HG03521 (cell line): ENCODE measurements at regions not wholly inside any gene's neighbourhood (a gene's known extent, or its start where the extent isn't known, plus 50 kb on each side); places are given as distances from the start of the nearest gene placed in this dataset.
A peak's percentile ranks its signal among the peaks of the same experiment; 100 is the strongest.

ENCODE experiments used
- ATAC-seq: cut with Tn5 transposase; IDR thresholded peaks from one replicate; pipeline ENCODE4 v1.9.1; 2021; ENCODE audit warnings: mild to moderate bottlenecking, moderate library complexity; ENCODE audit not compliant: unreplicated experiment

GRCh38 chr6:168888786-168889345 lies 364.8 kb downstream of the THBS2 start:
- ATAC-seq: no peak

GRCh38 chr6:168888102-168888501 lies 365.5 kb downstream of the THBS2 start:
- no peak for ATAC-seq

DNA sequence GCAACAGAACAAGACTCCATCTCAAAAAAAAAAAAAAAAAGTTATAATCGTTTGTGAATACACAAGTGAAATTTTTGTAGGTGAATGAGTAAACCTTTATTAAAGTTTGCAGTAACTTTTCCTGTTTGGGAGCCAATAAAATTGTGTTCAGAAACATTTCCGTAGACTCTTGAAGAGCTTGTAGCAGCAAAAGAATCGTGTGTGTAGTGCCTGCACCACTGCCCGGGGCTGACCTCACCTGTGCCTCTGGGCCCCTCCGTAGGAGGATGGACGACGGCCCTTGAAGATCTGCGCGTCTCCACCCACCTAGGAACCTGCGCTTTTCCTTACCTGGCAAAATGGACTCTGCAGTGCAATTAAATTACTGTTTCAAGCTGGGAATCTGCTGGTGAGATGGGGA lies 366.0 kb downstream of the THBS2 start:
- ATAC-seq: no peak

DNA sequence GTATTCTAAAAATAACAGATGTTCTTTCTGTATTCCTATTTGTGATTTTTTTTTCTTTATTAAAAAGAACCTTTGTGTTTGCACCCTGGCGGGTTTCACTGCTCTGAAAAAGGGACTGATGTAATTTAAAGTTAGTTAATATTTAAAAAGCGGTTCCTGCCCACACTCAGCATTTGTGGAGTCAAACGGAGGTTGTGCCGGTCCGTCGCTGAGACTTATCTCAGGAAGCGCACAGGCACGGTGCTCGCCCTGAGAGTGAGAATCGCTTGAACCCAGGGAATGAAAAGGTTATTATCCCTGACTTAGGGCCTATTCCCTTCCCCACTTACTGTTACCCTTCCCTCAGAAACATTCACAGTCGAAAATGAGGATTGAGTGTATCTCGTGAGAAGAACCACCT lies 366.7 kb downstream of the THBS2 start:
- no peak for ATAC-seq

DNA sequence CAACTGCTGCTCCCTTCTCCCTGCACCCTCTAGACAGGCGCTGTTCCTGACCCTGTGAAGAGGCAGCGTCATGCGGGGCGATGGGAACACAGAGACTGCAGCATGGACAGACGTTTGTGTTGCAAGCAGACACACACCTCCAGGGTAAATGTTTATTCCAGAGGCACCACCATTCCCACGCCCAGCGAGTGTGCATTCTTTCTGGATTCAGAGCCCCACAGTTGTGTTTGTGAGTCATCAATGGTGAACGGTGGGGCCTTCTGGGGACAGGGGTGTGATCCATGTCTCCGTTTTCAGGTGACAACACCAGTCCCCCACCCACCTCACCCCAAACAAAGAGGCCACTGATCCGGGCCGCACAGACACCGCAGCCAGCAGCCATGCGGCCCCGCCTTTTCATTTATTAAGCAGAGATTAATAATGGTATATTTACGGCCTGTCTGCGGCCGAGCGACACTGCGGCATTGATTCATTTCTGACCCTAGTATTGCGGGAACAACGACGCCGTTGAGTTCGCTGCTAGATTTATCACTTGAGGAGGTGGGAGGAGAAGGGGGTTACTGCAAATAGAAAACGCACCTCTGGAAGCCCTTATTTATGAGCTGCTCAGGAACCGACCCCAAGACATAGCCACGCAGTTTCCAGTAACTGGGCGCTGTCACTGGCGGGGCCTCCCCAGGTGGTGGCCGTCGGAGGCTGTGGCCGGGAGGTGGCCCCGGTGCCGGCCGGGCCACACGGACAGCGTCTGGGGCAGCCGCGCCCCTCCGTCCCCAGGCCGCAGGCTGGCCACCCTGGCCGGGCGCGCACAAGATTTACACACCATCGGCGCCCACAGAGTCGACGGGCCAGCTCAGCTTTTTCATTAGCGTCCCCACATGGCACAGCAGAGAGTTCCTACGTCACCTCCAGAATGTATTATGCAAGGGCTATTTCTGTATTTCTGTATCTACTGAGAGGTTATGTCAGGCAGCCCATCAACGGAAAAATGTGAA lies 367.6 kb downstream of the THBS2 start:
- no peak for ATAC-seq

DNA sequence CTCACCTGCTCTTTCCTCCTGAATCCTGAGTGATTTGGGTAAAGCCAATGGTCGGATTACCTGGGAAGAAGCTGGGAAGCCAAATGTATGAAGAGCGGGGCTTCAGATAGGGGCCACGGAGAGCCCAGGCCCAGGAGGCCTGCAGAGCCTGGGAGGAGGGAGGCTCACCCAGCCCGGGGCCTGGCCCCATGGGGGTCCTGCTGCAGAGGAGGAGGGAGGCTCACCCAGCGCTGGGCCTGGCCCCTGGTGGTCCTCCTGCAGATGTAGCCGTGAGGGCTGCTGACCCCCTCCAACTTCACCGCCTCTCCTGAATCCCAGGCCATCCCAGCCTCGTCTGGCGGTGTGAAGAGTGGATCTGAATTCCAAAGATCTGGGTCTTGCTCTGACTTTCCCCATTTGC lies 368.4 kb downstream of the THBS2 start:
- no peak for ATAC-seq

DNA sequence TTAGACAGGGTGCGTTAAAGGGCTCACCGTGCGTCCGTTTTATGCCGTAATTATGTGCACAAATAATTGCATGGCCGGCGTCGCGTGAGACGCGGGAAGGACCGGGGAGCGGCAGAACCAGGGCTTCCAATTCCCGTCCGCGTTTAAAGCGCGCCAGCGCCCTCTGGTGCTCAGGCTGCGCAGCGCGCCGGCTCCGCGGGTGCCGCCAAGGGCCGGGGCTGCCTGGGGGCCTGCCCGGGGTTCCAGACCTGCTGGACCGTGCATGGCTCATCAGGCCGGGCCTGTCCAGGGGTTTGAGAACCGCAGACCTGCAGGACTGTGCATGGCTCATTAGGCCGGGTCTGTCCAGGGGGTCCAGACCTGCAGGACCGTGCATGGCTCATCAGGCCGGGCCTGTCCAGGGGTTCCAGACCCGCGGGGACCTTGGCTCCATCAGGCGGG lies 369.0 kb downstream of the THBS2 start:
- ATAC-seq: peak; percentile 75

DNA sequence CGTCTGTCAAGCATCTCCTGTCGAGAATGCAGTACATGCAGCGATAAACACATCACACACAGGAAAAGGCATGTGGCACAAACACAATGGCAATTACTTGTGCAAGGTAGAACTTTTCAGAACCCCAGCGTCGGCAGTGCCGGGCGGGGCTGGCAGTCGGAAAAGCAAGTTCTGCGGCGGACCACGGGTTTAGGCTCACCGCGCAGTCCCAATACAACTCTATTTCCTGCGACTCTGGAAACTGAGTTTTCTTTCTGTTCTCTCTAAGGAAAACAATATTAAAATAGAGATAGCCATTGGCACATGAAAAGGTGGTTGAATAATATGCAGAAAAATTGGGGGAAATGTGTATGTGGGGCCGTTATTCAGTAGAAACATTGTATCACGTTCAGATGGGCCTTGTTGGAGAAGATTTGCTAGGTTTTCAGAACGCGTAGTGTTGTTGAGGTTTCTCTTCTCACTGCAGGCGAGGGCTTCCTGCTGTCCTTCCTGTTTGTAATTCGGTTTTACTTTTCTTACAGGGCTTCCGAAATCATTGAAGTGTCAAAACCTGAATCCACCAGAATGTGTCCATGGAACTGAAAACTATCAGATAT lies 369.5 kb downstream of the THBS2 start:
- no peak for ATAC-seq

GRCh38 chr6:168883410-168884049 lies 370.1 kb downstream of the THBS2 start:
- ATAC-seq: no peak

DNA sequence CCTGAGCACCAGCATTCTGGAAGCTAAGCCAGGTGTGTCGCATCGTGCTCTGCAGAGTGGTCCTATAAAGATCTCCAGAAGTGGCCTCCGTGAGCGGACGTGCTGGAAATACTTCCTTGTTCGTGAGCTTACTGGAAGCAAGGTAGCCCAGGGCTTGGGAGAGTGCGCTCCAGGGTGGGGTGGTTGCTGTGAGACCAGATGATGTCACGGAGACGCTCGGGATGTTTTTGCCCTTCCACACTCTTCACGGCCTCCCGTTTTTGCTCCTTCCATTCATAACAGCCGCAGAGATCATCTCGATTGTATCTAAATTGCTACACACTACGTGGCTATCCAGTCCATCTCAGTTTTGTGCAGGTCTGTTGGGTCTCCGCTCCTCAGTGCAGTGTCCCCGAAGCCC lies 373.4 kb downstream of the THBS2 start:
- ATAC-seq: no peak

GRCh38 chr6:168877821-168878282 lies 375.8 kb downstream of the THBS2 start:
- no peak for ATAC-seq

GRCh38 chr6:168876956-168877355 lies 376.7 kb downstream of the THBS2 start:
- no peak for ATAC-seq

DNA sequence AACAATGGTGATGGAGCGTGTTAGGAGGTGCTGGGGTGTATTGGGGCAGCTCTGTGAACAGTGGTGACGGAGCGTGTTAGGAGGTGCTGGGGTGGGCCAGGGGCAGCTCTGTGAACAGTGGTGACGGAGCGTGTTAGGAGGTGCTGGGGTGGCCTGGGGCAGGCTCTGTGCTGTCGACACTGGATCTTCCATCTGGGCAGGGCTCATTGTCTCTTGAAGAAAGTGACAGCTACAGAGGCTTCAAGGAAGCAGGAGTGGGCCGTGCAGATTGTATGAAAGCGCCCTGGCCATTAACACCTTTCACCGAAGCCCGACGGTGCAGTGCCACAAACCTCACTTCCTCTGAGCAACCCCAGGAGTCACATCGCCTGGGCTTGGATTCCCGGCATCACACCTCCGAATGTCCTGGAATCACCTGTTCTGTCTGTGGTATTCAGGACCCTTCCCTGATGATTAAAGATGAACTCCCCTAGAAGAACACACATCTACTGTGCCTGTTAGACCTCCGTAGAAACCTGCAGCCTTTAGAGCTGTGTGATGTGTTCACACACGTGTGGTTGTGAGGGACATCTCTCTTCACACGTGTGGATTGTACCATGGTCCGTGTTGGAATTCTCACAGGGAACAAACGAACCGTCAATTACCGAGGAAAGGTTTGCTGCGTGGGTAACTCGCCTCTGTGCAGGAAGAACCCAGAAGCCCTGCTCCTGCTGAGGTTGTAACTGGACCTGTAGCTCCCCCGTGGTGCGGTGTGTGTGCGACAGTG lies 377.7 kb downstream of the THBS2 start:
- no peak for ATAC-seq

DNA sequence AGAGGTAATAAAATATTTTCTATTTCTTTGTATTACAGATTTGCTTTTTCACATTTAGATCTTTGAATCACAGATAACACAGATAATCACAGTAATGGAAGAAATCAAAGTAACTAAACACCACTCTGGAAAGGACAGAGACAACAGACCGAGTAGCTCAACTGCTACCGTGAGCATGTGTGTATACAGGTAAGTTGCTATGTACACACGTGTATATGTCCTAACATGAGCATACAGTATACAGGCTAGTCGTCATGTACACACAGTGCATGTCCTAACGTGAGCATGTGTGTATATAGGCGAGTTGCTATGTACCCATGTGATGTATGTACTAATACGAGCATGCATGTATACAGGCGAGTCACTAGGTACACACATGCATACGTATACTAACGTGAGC lies 379.0 kb downstream of the THBS2 start:
- no peak for ATAC-seq

DNA sequence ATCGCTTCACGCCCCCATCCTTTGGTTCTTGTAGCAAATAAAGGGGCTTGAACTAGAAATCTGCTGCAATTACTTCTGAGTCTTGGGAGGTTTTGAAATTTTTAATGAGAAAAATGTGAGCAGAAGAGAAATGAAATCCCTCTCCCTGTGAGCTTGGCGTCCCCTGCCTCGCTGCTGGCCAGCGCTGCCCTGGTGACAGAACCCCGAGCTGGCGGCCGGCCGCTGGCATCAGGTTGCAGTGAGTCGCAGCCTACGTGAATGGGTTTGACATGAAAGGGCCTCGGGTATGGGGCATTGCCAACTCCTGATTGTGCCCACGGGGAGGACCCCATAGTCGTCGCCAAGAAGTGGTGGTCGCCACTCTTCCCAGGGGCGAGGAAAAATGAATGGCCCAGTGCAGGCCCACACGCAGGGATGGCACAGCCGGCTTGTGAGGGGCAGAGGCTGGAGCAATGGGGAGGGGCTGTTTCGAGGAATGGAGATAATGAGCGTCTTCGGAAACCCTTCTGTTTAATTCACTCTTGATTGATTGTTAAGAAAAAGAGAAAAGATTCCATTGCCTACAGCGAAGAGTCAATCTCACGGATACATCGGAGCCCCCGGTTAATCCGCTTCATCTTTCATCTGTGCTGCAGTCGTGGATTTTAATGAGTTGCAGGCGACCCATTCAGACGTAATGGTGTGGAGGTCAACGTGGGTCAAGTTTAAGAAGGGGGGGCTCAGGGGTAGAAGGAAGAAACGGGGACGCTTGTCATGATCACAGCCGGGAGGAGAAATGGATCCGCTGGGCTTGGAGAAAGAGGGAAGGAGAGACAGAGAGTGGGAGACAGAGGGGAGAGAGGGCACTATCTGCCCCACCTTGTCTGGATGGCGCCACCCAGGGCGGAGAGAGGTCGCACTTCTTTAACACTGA lies 380.1 kb downstream of the THBS2 start:
- ATAC-seq: no peak

DNA sequence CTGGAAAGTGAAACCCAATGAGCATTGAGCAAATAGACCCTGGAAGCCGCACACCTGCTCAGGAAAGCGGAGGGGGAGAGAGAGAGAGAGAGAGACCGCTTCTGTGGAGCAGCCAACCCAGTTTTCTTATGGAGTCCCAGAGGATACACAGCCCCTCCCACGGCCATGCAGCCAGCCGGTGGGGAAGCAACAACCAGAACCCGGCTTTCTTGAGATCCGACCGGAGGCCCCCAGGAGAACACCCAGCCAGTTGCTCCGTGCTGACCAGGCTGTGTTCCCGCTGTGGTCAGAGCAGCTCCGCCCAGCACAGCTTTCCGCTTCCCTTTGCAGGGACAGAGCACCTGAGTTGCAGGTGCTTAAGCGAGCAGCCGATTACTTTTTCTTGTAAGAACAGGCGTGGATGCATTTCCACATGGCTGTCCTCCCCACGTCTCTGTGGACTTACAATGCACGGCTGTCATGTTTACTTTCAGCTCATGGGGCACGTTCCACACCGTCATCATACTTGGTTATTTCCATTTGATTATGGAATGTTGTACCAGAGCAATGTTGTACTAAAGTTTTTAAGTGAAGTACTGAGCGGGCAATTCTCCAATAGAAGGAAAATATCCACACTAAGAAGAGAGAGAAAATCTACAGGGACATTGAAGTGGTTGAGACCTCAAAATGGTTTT lies 381.9 kb downstream of the THBS2 start:
- ATAC-seq: no peak

GRCh38 chr6:168870982-168871381 lies 382.7 kb downstream of the THBS2 start:
- no peak for ATAC-seq

DNA sequence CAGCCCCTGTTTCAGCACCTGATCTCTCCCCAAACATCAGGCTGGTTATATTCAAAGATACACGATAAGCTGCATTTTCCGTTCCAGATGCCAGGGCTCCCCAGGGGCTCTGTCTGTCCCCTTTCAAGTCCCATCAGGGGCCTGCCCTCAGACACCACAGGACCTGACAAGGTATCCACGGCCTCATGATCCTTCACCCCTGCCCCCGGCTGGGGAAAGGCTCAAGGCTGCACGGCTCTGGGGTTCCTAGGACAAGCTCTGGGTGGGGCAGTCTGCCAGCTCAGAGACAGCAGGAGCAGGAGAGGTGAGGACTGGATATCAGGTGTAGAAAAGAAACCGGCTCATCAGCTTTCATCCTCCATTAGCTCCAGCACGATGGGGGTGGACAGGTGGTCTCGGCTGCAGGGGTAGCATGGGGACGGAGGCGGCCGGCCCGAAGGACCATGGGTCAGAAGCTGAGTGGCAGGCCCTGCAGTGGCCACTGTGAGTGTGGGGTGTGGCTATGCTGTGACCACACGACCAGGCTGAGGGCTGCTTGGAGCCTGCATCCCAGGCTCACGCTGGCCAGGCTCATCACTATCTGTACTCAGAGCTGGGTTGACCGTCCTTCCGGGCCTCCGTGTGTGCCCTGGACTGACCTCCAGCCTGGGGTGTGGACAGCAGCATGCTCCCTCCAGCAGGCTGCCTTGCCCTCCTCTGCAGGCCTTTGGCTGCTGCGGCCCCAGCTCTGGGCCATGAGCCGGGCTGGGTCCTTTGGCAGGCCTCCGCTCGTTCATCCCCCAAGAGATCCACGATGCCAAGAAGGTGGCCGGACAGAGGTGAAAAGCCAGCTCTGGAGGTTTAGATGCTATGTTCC lies 386.2 kb downstream of the THBS2 start:
- no peak for ATAC-seq
